Suprapubic skin (tissue), 4 donors: ENCODE measurements at regions not wholly inside any gene's neighbourhood (a gene's known extent, or its start where the extent isn't known, plus 50 kb on each side); places are given as distances from the start of the nearest gene placed in this dataset.

Experiments used
- DNase-seq, 2 donors: peaks; one replicate each; pipeline ENCODE4 v3.0.0-alpha.2; 2019; ENCODE audit warnings: low spot score in 2 of 2
- H3K27ac ChIP-seq: fragments of 200-600 bp; sonication (generic); one replicate; pipeline ENCODE4 v1.5.1; 2019
- H3K27me3 ChIP-seq: fragments of 200-600 bp; sonication (generic); one replicate; pipeline ENCODE4 v1.5.1; 2019
- H3K36me3 ChIP-seq: fragments of 200-600 bp; sonication (generic); one replicate; pipeline ENCODE4 v1.5.1; 2019
- H3K4me1 ChIP-seq: fragments of 200-600 bp; sonication (generic); one replicate; pipeline ENCODE4 v1.5.1; 2019
- H3K4me3 ChIP-seq: fragments of 200-600 bp; sonication (generic); one replicate; pipeline ENCODE4 v1.5.1; 2019; ENCODE audit warnings: mild to moderate bottlenecking
- H3K9me3 ChIP-seq: fragments of 200-600 bp; sonication (generic); one replicate; pipeline ENCODE4 v1.5.1; 2019
- CTCF ChIP-seq, 2 donors: fragments of 200-600 bp in 1 of 2; fragments of 450-650 bp in 1 of 2; sonication (generic) in 1 of 2; IDR thresholded peaks; one replicate each; pipeline ENCODE4 v1.5.1; 2016 to 2019; ENCODE audit warnings: antibody characterized with exemption in 2 of 2, mild to moderate bottlenecking in 1 of 2, moderate library complexity in 1 of 2
- EP300 ChIP-seq: sonication (generic); formaldehyde crosslinking; IDR thresholded peaks from one replicate; pipeline ENCODE4 v1.6.1; 2017; ENCODE audit warnings: antibody characterized with exemption
- POLR2A ChIP-seq, 2 donors: fragments of 450-650 bp; IDR thresholded peaks; one replicate each; pipeline ENCODE4 v1.6.1; 2017; ENCODE audit warnings: antibody characterized with exemption in 2 of 2, mild to moderate bottlenecking in 2 of 2, moderate library complexity in 2 of 2
- POLR2AphosphoS5 ChIP-seq, 3 donors: sonication (generic); formaldehyde crosslinking; IDR thresholded peaks; one replicate each; pipeline ENCODE4 v1.6.1; 2017; ENCODE audit warnings: antibody characterized with exemption in 3 of 3
- WGBS: methylation state at CpG from one replicate; pipeline ENCODE4 v1.1.5; 2018; 5-methylcytosine and 5-hydroxymethylcytosine counted together

GRCh38 chr12:130280742-130281141 lies 56.9 kb upstream of the PIWIL1 start:
- no peaks in the 10 kb centered on the region for H3K9me3 ChIP-seq
- 54% methylated on average over 11 of the region's 11 CpGs for WGBS

GRCh38 chr12:130281153-130281799 lies 56.4 kb upstream of the PIWIL1 start:
- peak overlapping the region; percentile 26 for H3K4me3 ChIP-seq
- DNase-seq: no peak
- H3K27me3 ChIP-seq: no peaks in the 10 kb centered on the region
- H3K9me3 ChIP-seq: no peaks in the 10 kb centered on the region
- no peak for TF ChIP-seq POLR2AphosphoS5 (IDR thresholded peaks at IDR 0.05)
- TF ChIP-seq CTCF (IDR thresholded peaks at IDR 0.05): peak; percentile 41 to 92
- TF ChIP-seq POLR2A (IDR thresholded peaks at IDR 0.05): no peak
- no peak for TF ChIP-seq EP300
- H3K36me3 ChIP-seq: no peaks in the 10 kb centered on the region
- H3K4me1 ChIP-seq: peaks cover 10% of the 10 kb centered on the region
- WGBS: 38% methylated on average over 30 of the region's 30 CpGs
- no peak overlapping the region for H3K27ac ChIP-seq

More at GRCh38 chr12:130280742-130281141, 56.9 kb upstream of the PIWIL1 start:
- Histone ChIP-seq H3K36me3 (no peaks in the 10 kb centered on the region), H3K4me3 (peak overlapping the region; percentile 26), H3K27me3 (no peaks in the 10 kb centered on the region), H3K4me1 (peaks cover 10% of the 10 kb centered on the region), H3K27ac (no peak overlapping the region)
- TF ChIP-seq EP300 (no peak), POLR2AphosphoS5 (IDR thresholded peaks at IDR 0.05) (no peak), CTCF (IDR thresholded peaks at IDR 0.05) (no peak), POLR2A (IDR thresholded peaks at IDR 0.05) (no peak)
- DNase-seq: no peak

- Histone ChIP-seq H3K27me3 (peaks cover 5% of the 10 kb centered on the region), H3K4me1 (peaks cover 22% of the 10 kb centered on the region), H3K27ac (no peak overlapping the region), H3K4me3 (no peak overlapping the region), H3K9me3 (no peaks in the 10 kb centered on the region), H3K36me3 (no peaks in the 10 kb centered on the region)
- no peak for DNase-seq
- 41% methylated on average over 7 of the region's 8 CpGs for WGBS
- TF ChIP-seq EP300: no peak
- no peak for TF ChIP-seq CTCF (IDR thresholded peaks at IDR 0.05)
- no peak for TF ChIP-seq POLR2A (IDR thresholded peaks at IDR 0.05)
- TF ChIP-seq POLR2AphosphoS5 (IDR thresholded peaks at IDR 0.05): no peak
Measured at GRCh38 chr12:130286041-130286440, 51.6 kb upstream of the PIWIL1 start.

GRCh38 chr12:130286741-130287440 lies 50.8 kb upstream of the PIWIL1 start:
- Histone ChIP-seq H3K36me3 (no peaks in the 10 kb centered on the region), H3K27ac (no peak overlapping the region), H3K4me3 (no peak overlapping the region), H3K4me1 (peaks cover 16% of the 10 kb centered on the region), H3K9me3 (no peaks in the 10 kb centered on the region), H3K27me3 (peaks cover 5% of the 10 kb centered on the region)
- TF ChIP-seq POLR2AphosphoS5 (IDR thresholded peaks at IDR 0.05): no peak
- TF ChIP-seq EP300: no peak
- no peak for TF ChIP-seq CTCF (IDR thresholded peaks at IDR 0.05)
- TF ChIP-seq POLR2A (IDR thresholded peaks at IDR 0.05): no peak
- WGBS: 50% methylated on average over 14 of the region's 14 CpGs
- DNase-seq: no peak
